Endothelial cell (in vitro differentiated cells): ENCODE measurements at regions not wholly inside any gene's neighbourhood (a gene's known extent, or its start where the extent isn't known, plus 50 kb on each side); places are given as distances from the start of the nearest gene placed in this dataset.

Source experiments
- DNase-seq: peaks from one replicate; pipeline ENCODE4 v3.0.0; 2021; ENCODE audit warnings: low spot score
- H3K27ac Mint-ChIP-seq: one replicate; pipeline ENCODE4 v1.8.0; 2021; ENCODE audit warnings: mixed read lengths, inconsistent platforms; ENCODE audit not compliant: unreplicated experiment
- H3K27me3 Mint-ChIP-seq: one replicate; pipeline ENCODE4 v1.8.0; 2021; ENCODE audit warnings: mild to moderate bottlenecking, moderate library complexity, mixed read lengths, inconsistent platforms; ENCODE audit not compliant: unreplicated experiment
- H3K36me3 Mint-ChIP-seq: one replicate; pipeline ENCODE4 v1.8.0; 2021; ENCODE audit warnings: mild to moderate bottlenecking, low read depth, mixed read lengths, inconsistent platforms; ENCODE audit not compliant: unreplicated experiment
- H3K4me1 Mint-ChIP-seq: one replicate; pipeline ENCODE4 v1.8.0; 2021; ENCODE audit warnings: mild to moderate bottlenecking, mixed read lengths, inconsistent platforms; ENCODE audit not compliant: unreplicated experiment
- H3K4me3 Mint-ChIP-seq: one replicate; pipeline ENCODE4 v1.8.0; 2021; ENCODE audit warnings: mild to moderate bottlenecking, mixed read lengths, inconsistent platforms; ENCODE audit not compliant: unreplicated experiment
- H3K9me3 Mint-ChIP-seq: one replicate; pipeline ENCODE4 v1.8.0; 2021; ENCODE audit warnings: mixed read lengths, inconsistent platforms; ENCODE audit not compliant: unreplicated experiment
- CTCF ChIP-seq: fragments of 200-600 bp; sonication (generic); IDR thresholded peaks from one replicate; pipeline ENCODE4 v1.5.0; 2021; ENCODE audit warnings: antibody characterized with exemption; ENCODE audit not compliant: unreplicated experiment

- DNase-seq: no peak
- Mint-ChIP-seq H3K36me3 (no peaks in the 10 kb centered on the region), H3K4me3 (no peak overlapping the region), H3K4me1 (no peaks in the 10 kb centered on the region), H3K9me3 (no peaks in the 10 kb centered on the region), H3K27ac (no peak overlapping the region), H3K27me3 (no peaks in the 10 kb centered on the region)
- no peak for TF ChIP-seq CTCF
Observed at GRCh38 chr9:29697011-29697410, 2123.7 kb upstream of the C9orf72 start.

- DNase-seq: no peak
- no peak overlapping the region for H3K27ac Mint-ChIP-seq
- no peaks in the 10 kb centered on the region for H3K27me3 Mint-ChIP-seq
- H3K9me3 Mint-ChIP-seq: no peaks in the 10 kb centered on the region
- no peak overlapping the region for H3K4me3 Mint-ChIP-seq
- H3K4me1 Mint-ChIP-seq: no peaks in the 10 kb centered on the region
- no peaks in the 10 kb centered on the region for H3K36me3 Mint-ChIP-seq
- no peak for TF ChIP-seq CTCF
Observed at GRCh38 chr9:29701559-29701958, 2128.3 kb upstream of the C9orf72 start.

DNA sequence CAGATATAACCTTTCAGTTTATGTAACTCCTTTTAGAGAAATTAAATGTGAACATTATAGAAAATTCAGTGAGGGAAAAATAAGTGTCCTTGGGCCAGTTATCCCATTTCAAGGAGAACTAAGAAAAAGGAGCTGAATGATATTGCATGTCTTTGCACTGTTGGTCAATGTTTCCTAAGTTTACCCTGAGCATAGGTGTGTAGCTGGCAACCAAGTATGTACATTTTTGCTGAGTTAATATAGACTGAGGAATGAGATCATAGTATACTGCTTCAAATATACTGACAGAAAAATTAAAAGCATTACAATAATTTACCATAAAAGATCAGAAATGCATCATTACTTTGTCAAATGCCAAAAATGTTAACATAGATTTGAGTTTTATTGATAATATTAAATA is 2128.7 kb upstream of the C9orf72 start:
- H3K36me3 Mint-ChIP-seq: no peaks in the 10 kb centered on the region
- H3K4me1 Mint-ChIP-seq: no peaks in the 10 kb centered on the region
- no peak for TF ChIP-seq CTCF

DNA sequence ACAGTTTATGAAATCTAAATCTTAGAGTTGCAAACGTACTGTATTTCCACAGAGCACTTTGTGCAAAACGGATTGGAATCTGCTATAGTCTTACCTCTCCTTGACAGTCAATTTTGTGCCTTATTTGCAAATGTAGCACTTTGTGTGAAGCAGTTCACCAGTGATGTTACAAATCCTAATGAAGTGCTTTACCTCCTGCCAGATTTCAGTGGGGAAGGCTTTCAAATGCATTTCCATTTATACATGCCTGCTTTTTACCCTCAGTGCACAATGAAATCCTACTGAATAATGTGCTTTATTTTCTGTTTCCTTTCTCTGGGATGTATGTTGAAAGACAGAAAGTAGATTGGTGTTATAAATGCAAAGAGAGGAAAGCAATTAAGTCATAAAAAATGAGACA is 2141.6 kb upstream of the C9orf72 start:
- no peak for DNase-seq
- no peaks in the 10 kb centered on the region for H3K9me3 Mint-ChIP-seq
- no peaks in the 10 kb centered on the region for H3K36me3 Mint-ChIP-seq
- H3K27me3 Mint-ChIP-seq: no peaks in the 10 kb centered on the region
- H3K4me1 Mint-ChIP-seq: no peaks in the 10 kb centered on the region
- TF ChIP-seq CTCF: no peak
- H3K4me3 Mint-ChIP-seq: no peak overlapping the region
- no peak overlapping the region for H3K27ac Mint-ChIP-seq

More for the DNA sequence above, 2128.7 kb upstream of the C9orf72 start:
- Mint-ChIP-seq H3K27ac (no peak overlapping the region), H3K9me3 (no peaks in the 10 kb centered on the region), H3K4me3 (no peak overlapping the region), H3K27me3 (no peaks in the 10 kb centered on the region)
- no peak for DNase-seq

DNA sequence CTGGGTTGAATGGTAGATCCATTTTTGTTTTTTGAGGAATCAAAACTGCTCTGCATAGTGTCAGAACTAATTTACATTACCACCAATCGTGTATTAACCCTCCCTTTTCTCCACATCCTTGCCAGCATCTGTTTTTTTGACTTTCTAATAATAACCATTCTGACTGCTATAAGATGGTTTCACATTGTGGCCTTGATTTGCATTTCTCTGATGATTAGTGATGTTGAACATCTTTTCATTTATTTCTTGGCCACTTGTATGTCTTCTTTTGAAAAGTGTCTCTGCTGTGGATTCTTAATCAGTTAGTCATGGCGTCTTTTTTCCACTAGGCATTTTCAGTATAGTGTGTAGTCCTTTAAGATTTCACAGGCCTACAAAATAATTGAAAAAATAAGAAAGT is 2144.3 kb upstream of the C9orf72 start:
- DNase-seq: no peak
- TF ChIP-seq CTCF: no peak
- no peak overlapping the region for H3K27ac Mint-ChIP-seq

More for the DNA sequence above, 2144.3 kb upstream of the C9orf72 start:
- H3K4me3 Mint-ChIP-seq: no peak overlapping the region
- no peaks in the 10 kb centered on the region for H3K27me3 Mint-ChIP-seq
- no peaks in the 10 kb centered on the region for H3K9me3 Mint-ChIP-seq
- no peaks in the 10 kb centered on the region for H3K4me1 Mint-ChIP-seq
- no peaks in the 10 kb centered on the region for H3K36me3 Mint-ChIP-seq
